Activated naive CD4-positive, alpha-beta T cell treated with anti-CD3 and anti-CD28 coated beads for 36 hours (primary cell): ENCODE measurements at regions not wholly inside any gene's neighbourhood (a gene's known extent, or its start where the extent isn't known, plus 50 kb on each side); places are given as distances from the start of the nearest gene placed in this dataset.

ENCODE experiments used
- CTCF ChIA-PET: fragments of 350-600 bp; sonication (Branson Sonifier 250); formaldehyde crosslinking; loops from one replicate; lab custom pipeline; 2021; ENCODE audit warnings: antibody characterized with exemption; lab: Charles Lee
- DNase-seq: peaks from one replicate; pipeline ENCODE4 v3.0.0-alpha.2; 2020
- H3K27ac Mint-ChIP-seq: one replicate; pipeline ENCODE4 v1.8.0; 2021; ENCODE audit warnings: mild to moderate bottlenecking, mixed read lengths
- H3K27me3 Mint-ChIP-seq: one replicate; pipeline ENCODE4 v1.8.0; 2021; ENCODE audit warnings: low read depth, mixed read lengths
- H3K36me3 Mint-ChIP-seq: one replicate; pipeline ENCODE4 v1.8.0; 2021; ENCODE audit warnings: low read depth, mixed read lengths
- H3K4me1 Mint-ChIP-seq: one replicate; pipeline ENCODE4 v1.8.0; 2021; ENCODE audit warnings: low read depth, mixed read lengths
- H3K4me3 Mint-ChIP-seq: one replicate; pipeline ENCODE4 v1.8.0; 2021; ENCODE audit warnings: mild to moderate bottlenecking, moderate library complexity, mixed read lengths
- H3K9me3 Mint-ChIP-seq: one replicate; pipeline ENCODE4 v1.8.0; 2021; ENCODE audit warnings: mixed read lengths
- intact Hi-C: fragments of 100-400 bp; cut with micrococcal nuclease; formaldehyde crosslinking; loops from one replicate; pipeline ENCODE4 v1.15.1; 2023

DNA sequence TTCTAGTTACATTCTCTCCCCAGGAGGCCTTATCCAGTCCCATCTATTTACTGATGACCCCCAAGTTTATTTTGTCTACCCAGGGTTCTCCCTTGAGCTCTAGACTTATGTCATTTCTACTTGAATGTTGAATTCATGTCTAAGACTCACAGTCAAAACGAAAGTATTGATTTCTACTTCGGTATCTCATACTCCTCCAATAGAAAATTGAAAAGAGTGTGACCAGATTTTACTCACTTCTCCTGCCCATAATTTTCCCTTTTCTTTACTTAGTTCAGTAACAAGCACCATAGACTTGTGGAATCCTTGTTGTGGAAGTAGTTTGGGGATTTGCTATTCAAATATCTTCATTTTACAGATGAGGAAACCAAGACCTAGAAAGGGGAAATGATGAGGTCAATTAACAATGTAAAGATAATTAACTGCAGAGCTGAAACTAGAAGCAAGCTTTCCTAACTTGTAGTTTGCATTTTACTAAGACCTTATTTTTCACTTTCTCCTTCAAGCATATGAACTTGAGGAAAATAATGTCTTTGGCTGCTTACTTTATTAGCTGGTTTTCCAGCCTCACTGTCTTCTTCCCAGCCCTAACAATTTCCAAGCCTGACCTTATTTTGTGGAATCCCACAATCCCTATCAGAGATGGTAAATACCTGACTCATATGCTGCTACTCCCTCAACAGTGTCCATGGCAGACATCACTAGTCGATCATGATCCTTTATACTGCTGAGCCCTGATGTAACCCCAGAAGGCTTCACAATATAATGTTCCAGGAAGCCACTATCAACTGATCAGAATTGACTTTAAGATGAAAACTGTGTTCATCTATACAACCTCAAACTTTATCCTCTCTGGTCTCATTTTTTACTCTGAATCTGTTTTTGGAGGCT, 123.9 kb upstream of the AGBL1 start:
- CTCF ChIA-PET: interaction anchor here (0.6 to 1.2 kb wide), 2 partner anchors 102 to 786 kb away, joined by 4 read pairs; no protein-coding TSS in a partner anchor
- H3K4me3 Mint-ChIP-seq: no peak overlapping the region
- H3K27me3 Mint-ChIP-seq: peaks cover 2% of the 10 kb centered on the region
- no peak for DNase-seq
- H3K4me1 Mint-ChIP-seq: peaks cover 14% of the 10 kb centered on the region
- no peaks in the 10 kb centered on the region for H3K36me3 Mint-ChIP-seq
- peak overlapping the region; percentile 22 for H3K27ac Mint-ChIP-seq
- intact Hi-C loops: no loop called here
- H3K9me3 Mint-ChIP-seq: peaks cover 2% of the 10 kb centered on the region

DNA sequence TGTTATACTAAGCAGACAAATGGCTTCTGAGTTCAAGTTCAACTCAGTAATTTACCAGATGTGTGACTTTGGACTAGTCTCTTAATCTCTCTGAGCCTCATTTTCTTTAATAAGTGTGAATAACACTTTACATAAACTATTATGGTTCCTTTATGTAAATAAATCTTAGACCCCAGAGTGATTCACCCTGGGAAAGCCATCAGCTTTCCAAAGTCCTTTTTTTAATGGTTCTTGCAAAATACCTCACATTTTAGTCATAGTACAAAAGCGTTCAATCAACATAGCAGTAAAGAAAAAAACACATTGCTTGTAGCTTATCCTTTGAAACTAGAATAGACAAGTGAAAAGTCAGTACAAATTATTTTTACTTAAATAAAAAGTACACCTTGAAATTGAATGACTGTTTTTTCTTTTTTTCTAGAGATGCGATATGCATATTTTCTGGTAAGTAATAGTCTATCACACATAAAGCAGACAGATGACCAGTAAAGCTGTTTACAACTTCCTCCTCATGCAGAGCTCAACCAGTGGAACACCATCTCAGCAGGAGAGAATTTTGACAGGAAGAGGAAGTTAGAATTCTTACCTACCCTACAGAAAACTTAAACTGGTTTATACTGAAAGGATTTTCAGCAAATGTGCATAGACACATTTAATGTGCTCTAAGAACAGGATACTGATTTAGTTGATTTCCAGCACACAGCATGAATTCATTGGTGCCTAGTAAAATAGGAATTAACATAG, 123.0 kb upstream of the AGBL1 start:
- no peak overlapping the region for H3K27ac Mint-ChIP-seq
- intact Hi-C loops: no loop called here
- H3K4me1 Mint-ChIP-seq: peaks cover 14% of the 10 kb centered on the region
- H3K9me3 Mint-ChIP-seq: peaks cover 2% of the 10 kb centered on the region
- DNase-seq: no peak
- peaks cover 2% of the 10 kb centered on the region for H3K27me3 Mint-ChIP-seq
- H3K4me3 Mint-ChIP-seq: no peak overlapping the region
- no peaks in the 10 kb centered on the region for H3K36me3 Mint-ChIP-seq
- CTCF ChIA-PET: interaction anchor here (0.6 to 1.2 kb wide), 2 partner anchors 103 to 785 kb away, joined by 4 read pairs; no protein-coding TSS in a partner anchor

DNA sequence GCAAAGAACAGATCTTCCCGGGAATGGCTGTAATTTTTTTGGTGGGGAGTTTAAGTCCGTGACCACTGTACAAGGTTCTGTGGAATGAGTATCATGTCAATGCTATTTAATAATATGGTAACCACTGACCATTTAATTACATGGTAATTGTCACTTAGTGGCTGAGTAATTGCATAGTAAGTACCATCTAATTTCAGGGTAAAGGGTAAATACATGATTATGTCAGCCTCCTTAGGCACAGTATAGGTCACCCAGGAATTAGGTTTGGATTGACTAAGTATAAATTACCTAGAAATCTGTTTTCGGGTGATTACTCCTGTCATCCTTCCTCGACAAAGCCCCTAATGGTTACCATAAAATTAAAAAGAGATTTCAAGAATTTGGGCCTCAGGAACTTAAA, 120.1 kb upstream of the AGBL1 start:
- intact Hi-C loops: no loop called here
- peaks cover 2% of the 10 kb centered on the region for H3K9me3 Mint-ChIP-seq
- CTCF ChIA-PET: no interaction called here
- peaks cover 14% of the 10 kb centered on the region for H3K4me1 Mint-ChIP-seq
- no peaks in the 10 kb centered on the region for H3K27me3 Mint-ChIP-seq
- no peak overlapping the region for H3K27ac Mint-ChIP-seq
- H3K36me3 Mint-ChIP-seq: no peaks in the 10 kb centered on the region
- no peak for DNase-seq
- H3K4me3 Mint-ChIP-seq: no peak overlapping the region

DNA sequence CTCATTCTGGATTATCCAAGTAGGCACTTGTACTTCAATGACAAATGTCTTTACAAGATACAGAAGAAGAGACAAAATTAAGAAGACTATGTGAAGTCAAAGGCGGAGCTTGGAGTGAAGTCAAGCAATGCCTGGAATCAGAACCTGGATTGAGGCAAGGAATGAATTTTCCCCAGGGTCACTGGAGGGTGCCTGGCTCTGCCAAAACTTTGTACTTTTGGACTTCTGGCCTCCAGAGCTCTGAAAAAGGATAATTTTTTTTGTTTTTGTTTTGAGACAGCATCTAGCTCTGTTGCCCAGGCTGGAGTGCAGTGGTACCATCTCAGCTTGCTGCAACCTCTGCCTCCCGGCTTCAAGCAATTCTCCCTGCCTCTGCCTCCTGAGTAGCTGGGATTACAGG, 119.3 kb upstream of the AGBL1 start:
- Mint-ChIP-seq H3K4me1 (peaks cover 11% of the 10 kb centered on the region), H3K27me3 (no peaks in the 10 kb centered on the region), H3K4me3 (no peak overlapping the region), H3K9me3 (peaks cover 2% of the 10 kb centered on the region), H3K27ac (no peak overlapping the region), H3K36me3 (no peaks in the 10 kb centered on the region)
- intact Hi-C loops: no loop called here
- CTCF ChIA-PET: no interaction called here
- no peak for DNase-seq

DNA sequence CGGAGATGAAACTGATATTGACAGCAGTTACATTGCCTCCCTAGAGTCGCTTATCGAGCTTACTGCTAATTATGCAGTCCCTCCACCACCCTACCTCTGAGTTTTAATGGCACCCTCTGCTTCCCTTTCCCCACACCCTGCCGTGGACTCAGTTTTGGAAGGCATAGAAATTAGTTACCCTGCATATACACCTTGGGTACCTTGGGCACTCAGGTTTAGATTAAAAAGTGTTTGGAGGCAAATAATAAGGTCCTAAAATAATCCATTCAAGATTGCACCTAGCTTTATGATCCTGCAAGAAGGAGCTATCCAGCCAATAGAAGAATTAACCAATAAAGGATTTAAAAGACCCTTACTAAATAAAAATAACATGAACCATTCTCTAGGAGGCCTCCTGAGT, 117.8 kb upstream of the AGBL1 start:
- CTCF ChIA-PET: no interaction called here
- intact Hi-C loops: no loop called here
- H3K27ac Mint-ChIP-seq: no peak overlapping the region
- no peaks in the 10 kb centered on the region for H3K9me3 Mint-ChIP-seq
- H3K27me3 Mint-ChIP-seq: peaks cover 4% of the 10 kb centered on the region
- no peaks in the 10 kb centered on the region for H3K36me3 Mint-ChIP-seq
- H3K4me3 Mint-ChIP-seq: no peak overlapping the region
- no peaks in the 10 kb centered on the region for H3K4me1 Mint-ChIP-seq
- no peak for DNase-seq

DNA sequence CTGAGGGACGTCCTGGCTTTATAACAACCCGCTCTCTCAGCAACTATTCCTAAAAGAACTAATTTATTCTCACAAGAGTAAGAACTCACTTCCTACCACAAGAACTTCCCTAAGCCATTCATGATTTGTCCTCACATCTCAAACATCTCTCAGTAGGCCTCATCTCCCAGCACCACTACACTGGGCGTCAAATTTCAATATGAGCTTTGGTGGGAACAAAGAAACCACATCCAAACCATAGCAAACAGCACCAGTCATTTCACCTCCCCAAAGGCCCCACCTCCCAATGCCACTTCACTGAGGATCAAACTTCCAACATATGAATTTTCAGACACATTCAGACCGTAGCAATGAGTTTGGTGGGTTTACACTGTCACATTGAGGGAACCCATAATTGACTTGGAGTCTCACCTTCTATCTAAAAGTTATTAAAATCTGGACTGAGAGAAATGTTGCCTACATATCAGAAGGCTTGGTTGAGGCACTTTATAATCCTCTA, 116.4 kb upstream of the AGBL1 start:
- no peak overlapping the region for H3K27ac Mint-ChIP-seq
- no peaks in the 10 kb centered on the region for H3K36me3 Mint-ChIP-seq
- no peak overlapping the region for H3K4me3 Mint-ChIP-seq
- H3K9me3 Mint-ChIP-seq: no peaks in the 10 kb centered on the region
- intact Hi-C loops: no loop called here
- H3K4me1 Mint-ChIP-seq: no peaks in the 10 kb centered on the region
- peaks cover 4% of the 10 kb centered on the region for H3K27me3 Mint-ChIP-seq
- DNase-seq: no peak
- CTCF ChIA-PET: no interaction called here

DNA sequence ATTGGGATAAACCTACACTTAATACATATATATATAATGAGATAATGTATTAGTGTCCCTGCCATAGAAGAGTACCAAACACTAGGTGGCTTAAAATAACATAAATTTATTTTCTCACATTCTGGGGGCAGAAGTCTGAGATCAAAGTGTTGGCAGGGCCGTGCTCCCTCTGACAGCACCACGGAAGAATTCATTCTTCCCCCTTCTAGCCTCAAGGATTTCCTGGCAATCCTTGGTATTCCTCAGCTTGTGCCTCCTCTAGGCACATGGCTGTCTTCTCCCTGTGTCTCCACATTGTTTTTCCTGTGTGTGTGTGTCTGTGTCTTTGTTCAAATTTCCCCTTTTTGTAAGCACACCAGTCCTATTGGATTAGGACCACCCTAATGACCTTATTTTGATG, 115.2 kb upstream of the AGBL1 start:
- Mint-ChIP-seq H3K4me3 (no peak overlapping the region), H3K9me3 (no peaks in the 10 kb centered on the region), H3K36me3 (no peaks in the 10 kb centered on the region), H3K27ac (no peak overlapping the region), H3K27me3 (peaks cover 4% of the 10 kb centered on the region), H3K4me1 (no peaks in the 10 kb centered on the region)
- intact Hi-C loops: no loop called here
- DNase-seq: no peak
- CTCF ChIA-PET: no interaction called here

DNA sequence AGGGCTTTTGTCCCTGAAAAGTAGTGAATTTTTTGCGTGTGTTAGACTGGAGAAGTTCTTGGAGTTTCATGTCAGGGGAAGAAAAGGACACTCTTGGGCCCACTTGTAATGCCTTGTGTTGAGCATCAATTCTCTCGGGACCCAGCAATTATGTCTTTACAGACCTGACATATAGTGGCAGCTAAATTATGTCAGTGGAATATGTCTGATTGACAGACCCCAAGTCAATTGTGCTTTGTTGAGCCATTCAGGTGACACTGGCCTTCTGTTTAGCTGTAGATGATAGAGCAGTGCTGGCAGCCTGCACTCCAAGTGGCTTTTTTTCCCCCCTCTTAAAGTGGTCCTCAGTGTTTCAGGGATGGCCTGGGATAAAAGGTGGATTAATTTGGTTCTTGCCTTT, 112.1 kb upstream of the AGBL1 start:
- Mint-ChIP-seq H3K4me3 (no peak overlapping the region), H3K9me3 (no peaks in the 10 kb centered on the region), H3K4me1 (no peaks in the 10 kb centered on the region), H3K27me3 (peaks cover 9% of the 10 kb centered on the region), H3K36me3 (no peaks in the 10 kb centered on the region), H3K27ac (no peak overlapping the region)
- intact Hi-C loops: no loop called here
- CTCF ChIA-PET: no interaction called here
- no peak for DNase-seq

DNA sequence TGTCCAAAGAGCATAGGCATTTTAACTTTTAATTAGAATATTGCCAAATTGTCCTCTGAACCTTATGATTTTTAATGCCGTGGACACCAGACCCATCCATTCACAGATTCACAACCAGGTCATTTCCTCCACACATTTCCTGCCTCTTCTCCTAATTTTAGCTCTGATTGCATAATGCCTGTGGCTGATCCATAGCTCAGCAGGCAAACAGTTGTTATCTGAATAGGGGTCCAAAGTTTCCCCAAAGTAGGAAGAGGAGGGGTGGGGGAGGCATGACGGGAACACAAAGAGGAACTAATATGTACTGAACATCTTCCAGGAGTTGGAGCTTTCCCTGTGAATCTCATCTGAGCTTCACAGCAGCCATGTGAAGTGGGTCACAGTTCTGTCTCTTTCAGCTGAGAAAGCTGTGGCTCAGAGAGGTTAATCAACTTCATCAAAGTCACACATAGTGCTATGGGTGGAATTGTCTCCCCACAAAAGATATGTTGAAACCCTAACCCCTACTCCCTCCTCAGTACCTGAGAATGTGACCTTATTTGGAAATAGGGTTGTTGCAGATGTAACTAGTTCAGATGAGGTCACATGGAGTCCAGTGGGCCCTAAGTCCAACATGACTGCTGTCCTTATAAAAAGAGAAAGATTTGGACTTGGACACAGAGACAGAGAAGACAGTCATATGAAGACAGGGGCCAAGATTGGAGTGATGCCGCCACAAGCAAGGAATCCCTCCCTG, 106.7 kb upstream of the AGBL1 start:
- H3K9me3 Mint-ChIP-seq: peaks cover 6% of the 10 kb centered on the region
- H3K4me1 Mint-ChIP-seq: no peaks in the 10 kb centered on the region
- no peaks in the 10 kb centered on the region for H3K36me3 Mint-ChIP-seq
- H3K27ac Mint-ChIP-seq: no peak overlapping the region
- peaks cover 12% of the 10 kb centered on the region for H3K27me3 Mint-ChIP-seq
- no peak for DNase-seq
- CTCF ChIA-PET: no interaction called here
- no peak overlapping the region for H3K4me3 Mint-ChIP-seq
- intact Hi-C loops: no loop called here

DNA sequence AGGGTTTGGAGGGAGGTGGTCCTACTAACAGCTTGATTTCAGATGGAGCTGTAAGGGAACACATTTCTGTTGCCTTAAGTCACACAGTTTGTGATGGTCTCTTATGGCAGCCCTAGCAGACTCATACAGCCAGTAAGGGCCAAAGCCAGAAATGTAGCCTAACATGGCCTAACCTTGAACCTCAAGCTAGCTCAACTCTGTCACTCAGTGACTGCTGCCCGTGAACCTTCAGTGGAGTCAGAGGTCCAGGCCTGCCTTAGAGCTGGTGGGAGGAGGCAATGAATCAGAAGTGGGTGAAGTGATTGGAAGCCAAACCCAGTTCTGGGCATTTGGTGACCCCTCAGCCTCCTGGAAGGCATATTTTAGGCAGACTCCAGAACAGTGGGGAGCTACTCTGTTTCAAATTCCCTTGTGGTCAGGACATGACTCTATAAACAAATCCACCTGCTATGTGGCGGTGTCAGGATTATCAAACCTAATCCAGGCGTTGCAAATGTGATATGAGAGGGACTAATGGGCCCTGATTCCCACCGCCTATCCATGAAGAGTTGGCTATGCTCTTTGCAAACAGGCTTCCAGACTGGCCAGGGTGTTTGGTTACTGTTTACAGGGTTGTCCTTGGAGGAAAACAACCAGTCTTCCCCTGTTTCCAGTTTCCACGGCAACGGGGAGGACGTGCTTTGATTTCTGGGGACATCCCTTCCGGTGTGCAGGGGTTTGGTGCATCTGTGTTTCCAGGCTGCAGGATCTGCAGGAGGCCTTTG, 105.9 kb upstream of the AGBL1 start:
- Mint-ChIP-seq H3K4me1 (no peaks in the 10 kb centered on the region), H3K27ac (no peak overlapping the region), H3K27me3 (peaks cover 13% of the 10 kb centered on the region), H3K36me3 (no peaks in the 10 kb centered on the region), H3K9me3 (peaks cover 6% of the 10 kb centered on the region), H3K4me3 (no peak overlapping the region)
- CTCF ChIA-PET: no interaction called here
- DNase-seq: no peak
- intact Hi-C loops: no loop called here

DNA sequence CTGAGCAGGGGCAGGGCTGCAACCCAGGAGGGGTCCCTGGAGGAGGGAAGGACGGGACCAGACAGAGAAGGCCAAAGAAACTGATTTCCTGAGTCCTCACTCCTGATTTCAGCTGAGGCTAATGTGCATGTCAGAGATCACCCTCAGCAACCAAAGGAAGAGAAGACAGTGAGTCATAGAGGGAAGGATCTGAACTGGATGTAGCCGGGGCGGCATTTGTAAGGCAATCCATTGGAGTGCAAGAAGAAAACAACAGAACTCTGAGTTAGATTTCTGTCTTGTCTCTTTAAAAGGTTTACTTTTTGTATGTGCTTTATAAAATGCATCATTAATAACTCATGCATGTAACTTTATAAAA, 105.3 kb upstream of the AGBL1 start:
- Mint-ChIP-seq H3K4me3 (no peak overlapping the region), H3K4me1 (no peaks in the 10 kb centered on the region), H3K9me3 (peaks cover 6% of the 10 kb centered on the region), H3K27ac (no peak overlapping the region), H3K36me3 (no peaks in the 10 kb centered on the region), H3K27me3 (peaks cover 17% of the 10 kb centered on the region)
- CTCF ChIA-PET: no interaction called here
- intact Hi-C loops: no loop called here
- DNase-seq: no peak

DNA sequence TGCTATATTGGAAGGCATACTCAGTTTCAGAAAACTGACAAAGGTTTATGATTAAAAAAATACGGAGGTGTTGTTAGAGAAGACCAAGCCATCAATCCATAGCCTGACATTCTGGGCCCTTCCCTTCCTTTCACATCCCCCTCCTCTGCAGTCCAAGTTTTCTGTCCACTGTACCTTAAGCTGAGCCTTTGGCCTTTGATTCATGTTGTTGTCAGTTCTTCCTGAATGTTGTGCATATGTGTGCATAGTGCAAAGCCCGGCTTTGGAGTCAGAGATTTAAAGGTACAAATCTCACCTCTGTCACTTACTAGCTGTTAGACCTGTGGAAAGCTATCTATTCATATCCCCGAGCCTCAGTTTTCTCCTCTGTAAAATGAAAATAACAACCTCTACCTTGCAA, 104.9 kb upstream of the AGBL1 start:
- DNase-seq: no peak
- Mint-ChIP-seq H3K4me3 (no peak overlapping the region), H3K27ac (no peak overlapping the region), H3K27me3 (peaks cover 19% of the 10 kb centered on the region), H3K36me3 (no peaks in the 10 kb centered on the region), H3K9me3 (peaks cover 6% of the 10 kb centered on the region), H3K4me1 (no peaks in the 10 kb centered on the region)
- CTCF ChIA-PET: no interaction called here
- intact Hi-C loops: no loop called here
